ENCODE measurements at regions not wholly inside any gene's neighbourhood (a gene's known extent, or its start where the extent isn't known, plus 50 kb on each side); places are given as distances from the start of the nearest gene placed in this dataset.
A peak's percentile ranks its signal among the peaks of the same experiment; 100 is the strongest.

- DNase-seq = no peak
- no peaks in the 10 kb centered on the region for H3K79me2 ChIP-seq (ENCODE audit: low read length)
- no peak overlapping the region for H3K27ac ChIP-seq (ENCODE audit: low read length)
- H3K9me2 ChIP-seq (replicated peaks; ENCODE audit: insufficient read depth, low read length) = no peaks in the 10 kb centered on the region
- no peak overlapping the region for H2AFZ ChIP-seq (ENCODE audit: low read length)
- H3K4me2 ChIP-seq (ENCODE audit: low read depth, low read length, poor library complexity, severe bottlenecking) = no peak overlapping the region
- H3K4me1 ChIP-seq (ENCODE audit: low read length) = no peaks in the 10 kb centered on the region
- no peak overlapping the region for H3K9ac ChIP-seq (ENCODE audit: low read length)
- H3K36me3 ChIP-seq (ENCODE audit: insufficient read depth, low read length) = no peaks in the 10 kb centered on the region
- H3K4me3 ChIP-seq (ENCODE audit: low read length) = no peak overlapping the region
- no peaks in the 10 kb centered on the region for H3K9me3 ChIP-seq (ENCODE audit: low read length)
- H4K20me1 ChIP-seq (ENCODE audit: insufficient read depth, low read depth, low read length) = no peaks in the 10 kb centered on the region
- no peaks in the 10 kb centered on the region for H3K27me3 ChIP-seq (ENCODE audit: low read length)
Observed at GRCh38 chr4:112069110-112069509, 76.1 kb upstream of the FAM241A start.

DNA sequence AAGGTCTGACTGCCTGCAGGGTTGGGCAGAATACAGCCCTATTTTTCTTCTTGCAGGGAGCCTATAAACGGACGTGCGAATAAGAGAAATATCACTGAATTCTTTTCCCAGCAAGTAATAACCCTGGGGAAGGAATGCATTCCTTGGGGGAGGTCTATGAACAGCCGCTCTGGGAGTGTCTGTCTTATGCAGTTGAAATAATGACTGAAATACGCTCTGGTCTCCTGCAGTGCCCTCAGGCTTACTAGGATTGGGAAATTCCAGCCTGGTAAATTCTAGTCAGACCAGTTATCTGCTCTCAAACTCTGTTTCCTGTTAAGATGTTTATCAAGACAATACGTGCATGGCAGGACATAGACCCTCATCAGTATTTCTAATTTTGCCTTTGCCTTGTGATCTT is 72.1 kb upstream of the FAM241A start:
- no peaks in the 10 kb centered on the region for H3K27me3 ChIP-seq (ENCODE audit: low read length)
- H3K4me3 ChIP-seq (ENCODE audit: low read length) = no peak overlapping the region
- no peaks in the 10 kb centered on the region for H3K79me2 ChIP-seq (ENCODE audit: low read length)
- no peaks in the 10 kb centered on the region for H3K9me2 ChIP-seq (replicated peaks; ENCODE audit: insufficient read depth, low read length)
- H3K36me3 ChIP-seq (ENCODE audit: insufficient read depth, low read length) = no peaks in the 10 kb centered on the region
- H2AFZ ChIP-seq (ENCODE audit: low read length) = no peak overlapping the region
- DNase-seq = no peak
- no peak overlapping the region for H3K4me2 ChIP-seq (ENCODE audit: low read depth, low read length, poor library complexity, severe bottlenecking)
- H3K4me1 ChIP-seq (ENCODE audit: low read length) = no peaks in the 10 kb centered on the region
- no peaks in the 10 kb centered on the region for H4K20me1 ChIP-seq (ENCODE audit: insufficient read depth, low read depth, low read length)
- no peak overlapping the region for H3K27ac ChIP-seq (ENCODE audit: low read length)
- no peak overlapping the region for H3K9ac ChIP-seq (ENCODE audit: low read length)
- H3K9me3 ChIP-seq (ENCODE audit: low read length) = no peaks in the 10 kb centered on the region

- H3K9me2 ChIP-seq (replicated peaks; ENCODE audit: insufficient read depth, low read length) = no peaks in the 10 kb centered on the region
- H3K4me3 ChIP-seq (ENCODE audit: low read length) = no peak overlapping the region
- no peaks in the 10 kb centered on the region for H3K27me3 ChIP-seq (ENCODE audit: low read length)
- no peak overlapping the region for H3K4me2 ChIP-seq (ENCODE audit: low read depth, low read length, poor library complexity, severe bottlenecking)
- no peaks in the 10 kb centered on the region for H3K4me1 ChIP-seq (ENCODE audit: low read length)
- no peaks in the 10 kb centered on the region for H3K79me2 ChIP-seq (ENCODE audit: low read length)
- no peaks in the 10 kb centered on the region for H4K20me1 ChIP-seq (ENCODE audit: insufficient read depth, low read depth, low read length)
- H3K27ac ChIP-seq (ENCODE audit: low read length) = no peak overlapping the region
- H3K36me3 ChIP-seq (ENCODE audit: insufficient read depth, low read length) = no peaks in the 10 kb centered on the region
- peak; percentile 83 for DNase-seq
- no peak overlapping the region for H3K9ac ChIP-seq (ENCODE audit: low read length)
- no peaks in the 10 kb centered on the region for H3K9me3 ChIP-seq (ENCODE audit: low read length)
- H2AFZ ChIP-seq (ENCODE audit: low read length) = no peak overlapping the region
Observed at GRCh38 chr4:112075129-112075753, 70.0 kb upstream of the FAM241A start.

DNA sequence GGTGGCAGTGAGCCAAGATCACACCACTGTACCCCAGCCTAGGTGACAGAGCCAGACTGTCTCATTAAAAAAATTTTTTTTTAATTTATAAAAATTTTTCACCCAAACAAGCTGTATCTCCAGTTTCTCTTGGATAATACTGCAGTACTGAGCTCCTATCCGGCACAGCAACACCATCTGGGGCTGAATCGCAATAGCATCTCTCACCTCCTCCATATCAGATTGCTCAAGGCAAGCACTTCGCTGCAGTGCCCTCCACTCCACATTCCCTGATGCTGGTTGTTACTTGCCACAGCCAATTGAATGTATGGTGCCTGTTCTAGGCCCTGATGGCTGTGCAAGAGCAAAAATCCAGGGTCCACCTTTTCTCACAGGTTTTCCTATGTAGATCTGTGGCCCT is 69.3 kb upstream of the FAM241A start:
- H3K27ac ChIP-seq (ENCODE audit: low read length) = no peak overlapping the region
- H3K4me3 ChIP-seq (ENCODE audit: low read length) = no peak overlapping the region
- no peaks in the 10 kb centered on the region for H3K9me3 ChIP-seq (ENCODE audit: low read length)
- H3K4me1 ChIP-seq (ENCODE audit: low read length) = no peaks in the 10 kb centered on the region
- H3K27me3 ChIP-seq (ENCODE audit: low read length) = no peaks in the 10 kb centered on the region
- no peaks in the 10 kb centered on the region for H3K79me2 ChIP-seq (ENCODE audit: low read length)
- no peaks in the 10 kb centered on the region for H3K9me2 ChIP-seq (replicated peaks; ENCODE audit: insufficient read depth, low read length)
- no peak for DNase-seq
- H2AFZ ChIP-seq (ENCODE audit: low read length) = no peak overlapping the region
- H3K4me2 ChIP-seq (ENCODE audit: low read depth, low read length, poor library complexity, severe bottlenecking) = no peak overlapping the region
- H3K36me3 ChIP-seq (ENCODE audit: insufficient read depth, low read length) = no peaks in the 10 kb centered on the region
- H4K20me1 ChIP-seq (ENCODE audit: insufficient read depth, low read depth, low read length) = no peaks in the 10 kb centered on the region
- H3K9ac ChIP-seq (ENCODE audit: low read length) = no peak overlapping the region

DNA sequence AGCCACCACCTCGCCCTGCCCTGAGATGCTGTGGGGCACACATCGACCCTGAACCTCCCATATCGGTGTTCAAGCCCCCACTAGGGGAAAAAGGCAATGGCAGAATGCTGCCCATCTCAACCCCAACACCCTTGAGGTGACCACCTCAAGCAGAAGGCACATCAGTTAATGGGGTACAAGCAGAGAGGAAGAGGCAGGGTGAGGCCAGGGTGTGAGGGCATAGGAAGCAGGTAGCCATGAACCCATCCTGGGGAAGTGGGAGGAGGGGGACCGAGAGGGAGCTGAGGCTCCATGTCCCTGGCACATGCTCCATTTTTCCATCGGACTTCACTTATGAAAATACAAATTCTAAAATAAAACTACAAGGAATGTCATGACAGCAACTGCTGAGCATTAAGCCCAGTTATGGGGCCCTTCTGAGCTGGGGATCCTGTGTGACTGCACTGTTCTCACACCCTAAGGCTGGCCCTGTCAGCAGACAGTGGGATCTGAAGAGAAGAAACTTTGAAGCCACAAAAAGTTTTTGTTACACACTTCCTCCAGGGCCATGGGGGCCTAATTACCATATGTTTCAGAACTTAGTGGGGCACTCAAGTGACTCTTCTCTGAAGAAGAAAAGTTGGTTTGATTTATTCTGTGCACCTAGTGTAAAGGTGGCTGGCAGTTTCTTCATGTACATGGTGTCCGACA is 68.2 kb upstream of the FAM241A start:
- Histone ChIP-seq H3K4me3 (ENCODE audit: low read length) (no peak overlapping the region), H3K9me2 (replicated peaks; ENCODE audit: insufficient read depth, low read length) (no peaks in the 10 kb centered on the region), H3K9ac (ENCODE audit: low read length) (no peak overlapping the region), H3K9me3 (ENCODE audit: low read length) (no peaks in the 10 kb centered on the region), H3K4me2 (ENCODE audit: low read depth, low read length, poor library complexity, severe bottlenecking) (no peak overlapping the region), H4K20me1 (ENCODE audit: insufficient read depth, low read depth, low read length) (no peaks in the 10 kb centered on the region), H3K4me1 (ENCODE audit: low read length) (no peaks in the 10 kb centered on the region), H2AFZ (ENCODE audit: low read length) (no peak overlapping the region), H3K79me2 (ENCODE audit: low read length) (no peaks in the 10 kb centered on the region), H3K36me3 (ENCODE audit: insufficient read depth, low read length) (no peaks in the 10 kb centered on the region), H3K27me3 (ENCODE audit: low read length) (no peaks in the 10 kb centered on the region), H3K27ac (ENCODE audit: low read length) (no peak overlapping the region)
- DNase-seq = no peak

DNA sequence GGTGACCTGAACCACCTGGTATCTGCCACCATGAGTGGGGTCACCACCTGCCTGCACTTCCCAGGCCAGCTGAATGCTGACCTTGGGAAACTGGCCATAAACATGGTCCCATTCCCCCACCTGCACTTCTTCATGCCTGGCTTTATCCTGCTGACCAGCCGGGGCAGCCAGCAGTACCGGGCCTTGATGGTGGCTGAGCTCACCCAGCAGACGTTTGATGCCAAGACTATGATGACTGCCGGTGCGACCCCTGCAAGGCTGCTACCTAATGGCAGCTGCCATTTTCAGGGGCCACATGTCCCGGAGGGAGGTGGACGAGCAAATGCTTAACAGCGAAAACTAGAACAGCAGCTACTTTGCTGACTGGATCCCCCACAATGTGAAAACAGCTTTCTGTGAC is 67.5 kb upstream of the FAM241A start:
- Histone ChIP-seq H2AFZ (ENCODE audit: low read length) (no peak overlapping the region), H3K36me3 (ENCODE audit: insufficient read depth, low read length) (no peaks in the 10 kb centered on the region), H3K9me3 (ENCODE audit: low read length) (no peaks in the 10 kb centered on the region), H3K9me2 (replicated peaks; ENCODE audit: insufficient read depth, low read length) (no peaks in the 10 kb centered on the region), H3K27me3 (ENCODE audit: low read length) (no peaks in the 10 kb centered on the region), H3K4me3 (ENCODE audit: low read length) (no peak overlapping the region), H3K79me2 (ENCODE audit: low read length) (no peaks in the 10 kb centered on the region), H3K4me2 (ENCODE audit: low read depth, low read length, poor library complexity, severe bottlenecking) (no peak overlapping the region), H3K27ac (ENCODE audit: low read length) (no peak overlapping the region), H4K20me1 (ENCODE audit: insufficient read depth, low read depth, low read length) (no peaks in the 10 kb centered on the region), H3K9ac (ENCODE audit: low read length) (no peak overlapping the region), H3K4me1 (ENCODE audit: low read length) (no peaks in the 10 kb centered on the region)
- DNase-seq = no peak

DNA sequence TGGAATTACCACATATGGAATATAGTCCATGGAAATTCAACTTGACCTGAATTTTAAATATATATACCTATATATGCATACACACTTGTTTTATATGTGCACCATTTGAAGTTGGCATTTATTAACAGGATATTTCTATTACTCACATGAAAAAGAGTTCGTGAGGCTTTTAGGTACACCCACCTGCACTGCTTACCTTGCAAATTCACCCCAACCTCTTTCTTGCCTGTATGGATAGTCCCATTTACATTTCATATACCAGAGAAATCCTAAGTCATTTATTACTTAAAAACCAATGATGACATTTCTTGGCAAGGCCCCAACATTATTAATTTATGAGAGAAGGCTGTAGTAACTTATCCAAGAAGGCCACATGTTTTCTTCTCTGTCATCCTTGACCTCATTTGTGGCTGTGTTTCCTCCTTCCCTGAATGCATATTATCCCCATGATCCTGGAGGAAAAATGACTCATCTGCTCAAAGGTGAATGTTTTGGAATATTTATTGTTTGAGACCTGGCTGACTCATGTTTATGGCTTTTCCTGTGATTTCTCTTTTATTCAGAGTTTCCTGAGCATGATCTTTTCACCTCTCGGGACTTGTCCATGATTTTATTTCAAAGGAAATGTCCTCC is 62.2 kb upstream of the FAM241A start:
- no peak for DNase-seq
- Histone ChIP-seq H4K20me1 (ENCODE audit: insufficient read depth, low read depth, low read length) (no peaks in the 10 kb centered on the region), H3K9me3 (ENCODE audit: low read length) (no peaks in the 10 kb centered on the region), H3K79me2 (ENCODE audit: low read length) (no peaks in the 10 kb centered on the region), H3K4me2 (ENCODE audit: low read depth, low read length, poor library complexity, severe bottlenecking) (no peak overlapping the region), H3K27ac (ENCODE audit: low read length) (no peak overlapping the region), H3K4me3 (ENCODE audit: low read length) (no peak overlapping the region), H3K9me2 (replicated peaks; ENCODE audit: insufficient read depth, low read length) (no peaks in the 10 kb centered on the region), H3K4me1 (ENCODE audit: low read length) (no peaks in the 10 kb centered on the region), H3K27me3 (ENCODE audit: low read length) (no peaks in the 10 kb centered on the region), H2AFZ (ENCODE audit: low read length) (no peak overlapping the region), H3K9ac (ENCODE audit: low read length) (no peak overlapping the region), H3K36me3 (ENCODE audit: insufficient read depth, low read length) (no peaks in the 10 kb centered on the region)

DNA sequence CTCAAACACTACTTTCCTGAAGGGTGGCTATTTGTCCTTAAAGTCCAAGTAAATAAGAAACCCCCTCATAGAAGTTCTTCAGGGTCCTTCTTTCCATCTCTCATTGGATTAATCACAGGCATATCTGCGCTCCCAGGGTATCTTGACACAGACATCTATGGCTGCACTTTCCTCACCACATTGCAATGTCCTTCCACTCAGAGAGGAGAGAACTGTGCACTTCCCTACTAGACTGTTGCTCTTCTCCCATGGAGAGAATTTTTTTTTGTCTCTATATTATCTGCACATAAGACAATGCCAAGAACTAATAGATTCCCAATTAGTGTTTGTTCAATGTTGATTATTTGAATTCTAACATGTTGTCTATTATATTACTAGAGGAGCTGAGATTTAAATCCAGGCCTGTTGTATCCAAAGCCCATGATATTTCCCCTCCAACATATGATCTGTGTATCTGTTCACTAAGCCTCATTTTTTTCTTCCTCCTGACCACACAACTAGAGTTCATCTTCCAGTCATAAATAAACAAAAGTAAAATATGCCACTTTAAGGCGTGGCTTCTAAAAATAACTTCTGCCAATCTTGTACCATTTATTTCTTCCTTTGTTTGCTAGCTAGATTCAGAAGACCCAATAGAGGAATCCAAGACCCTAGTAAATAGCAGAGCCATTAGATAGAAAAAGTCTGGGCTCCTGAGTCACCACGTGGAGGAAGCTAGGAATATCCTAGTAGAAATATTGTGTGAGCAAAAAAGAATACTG is 61.5 kb upstream of the FAM241A start:
- H3K4me2 ChIP-seq (ENCODE audit: low read depth, low read length, poor library complexity, severe bottlenecking) = no peak overlapping the region
- no peak overlapping the region for H3K4me3 ChIP-seq (ENCODE audit: low read length)
- no peak for DNase-seq
- H3K27ac ChIP-seq (ENCODE audit: low read length) = no peak overlapping the region
- no peaks in the 10 kb centered on the region for H4K20me1 ChIP-seq (ENCODE audit: insufficient read depth, low read depth, low read length)
- no peak overlapping the region for H2AFZ ChIP-seq (ENCODE audit: low read length)
- no peaks in the 10 kb centered on the region for H3K9me3 ChIP-seq (ENCODE audit: low read length)
- no peaks in the 10 kb centered on the region for H3K9me2 ChIP-seq (replicated peaks; ENCODE audit: insufficient read depth, low read length)
- no peak overlapping the region for H3K9ac ChIP-seq (ENCODE audit: low read length)
- no peaks in the 10 kb centered on the region for H3K36me3 ChIP-seq (ENCODE audit: insufficient read depth, low read length)
- H3K4me1 ChIP-seq (ENCODE audit: low read length) = no peaks in the 10 kb centered on the region
- H3K27me3 ChIP-seq (ENCODE audit: low read length) = no peaks in the 10 kb centered on the region
- H3K79me2 ChIP-seq (ENCODE audit: low read length) = no peaks in the 10 kb centered on the region

Measured in Karpas-422 (cell line).